ENCODE measurements at regions not wholly inside any gene's neighbourhood (a gene's known extent, or its start where the extent isn't known, plus 50 kb on each side); places are given as distances from the start of the nearest gene placed in this dataset.

DNA sequence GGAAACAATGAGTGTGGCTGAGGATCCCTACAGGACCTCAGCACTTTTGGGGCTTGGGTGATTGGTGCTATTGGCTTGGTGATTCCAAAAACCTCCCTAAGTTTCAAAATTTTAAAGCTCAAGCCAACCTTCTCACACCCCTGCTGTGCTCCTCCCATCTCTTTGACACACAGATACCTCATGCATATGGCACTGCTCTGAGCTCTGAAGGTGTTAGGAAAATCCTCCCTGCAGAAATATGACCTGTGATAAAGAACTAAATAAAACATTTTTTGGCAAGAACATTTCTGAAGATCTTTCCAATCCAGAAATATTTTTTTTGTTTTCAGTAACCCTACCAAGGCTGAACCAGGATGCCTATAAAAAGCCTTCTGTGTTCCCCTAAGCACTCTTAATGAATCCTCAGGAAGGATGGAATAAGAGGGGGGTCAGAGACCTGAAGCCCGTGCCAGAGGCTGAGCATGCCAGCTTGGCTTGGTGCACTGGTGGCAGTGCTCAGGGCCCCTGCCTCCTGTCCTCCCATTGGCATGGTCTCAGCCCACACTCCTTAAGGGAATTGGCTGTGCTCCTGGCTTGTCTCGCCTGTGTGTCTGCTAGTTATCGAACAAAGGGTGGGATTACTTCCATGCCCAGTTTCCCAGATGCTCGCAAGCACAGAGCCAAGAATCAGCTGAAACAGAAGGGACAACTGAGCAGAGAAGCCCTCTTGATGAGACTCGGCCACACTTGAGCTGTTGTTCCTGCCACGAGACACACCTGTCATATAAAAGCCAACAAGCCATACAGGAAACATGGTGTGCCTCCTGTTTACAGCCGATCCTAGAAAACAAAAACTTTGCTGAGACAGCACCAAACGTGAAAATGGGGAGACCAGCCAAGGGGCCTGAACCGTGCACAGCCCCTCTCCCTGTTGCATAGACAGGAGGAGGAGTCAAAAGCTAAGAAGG lies 132.7 kb upstream of the EEA1 start:
- DNase-seq (peak; percentile 60 to 76), ATAC-seq (peak; percentile 74 to 97 (median 86))
- WGBS, 2 donors: 15 to 18% methylated on average over 9 of the region's 9 CpGs
- Histone ChIP-seq H3K36me3 (no peaks in the 10 kb centered on the region), H3K4me1 (peaks cover 14 to 36% (median 26%) of the 10 kb centered on the region in 9 donors), H3K27me3 (no peaks in the 10 kb centered on the region), H3K27ac (peak overlapping the region; percentile 61 to 88 (median 78)), H3K4me3 (peak overlapping the region in 4 of 10 donors; percentile 4 to 13 (median 9)), H3K9me3 (no peaks in the 10 kb centered on the region)
- intact Hi-C loops (cut with DNase I): loop anchor here in 4 of 10 donors (1.0 to 5.0 kb wide), 7 partner anchors 33 to 73 kb away; no protein-coding TSS in a partner anchor
- TF ChIP-seq, protein P1, sequence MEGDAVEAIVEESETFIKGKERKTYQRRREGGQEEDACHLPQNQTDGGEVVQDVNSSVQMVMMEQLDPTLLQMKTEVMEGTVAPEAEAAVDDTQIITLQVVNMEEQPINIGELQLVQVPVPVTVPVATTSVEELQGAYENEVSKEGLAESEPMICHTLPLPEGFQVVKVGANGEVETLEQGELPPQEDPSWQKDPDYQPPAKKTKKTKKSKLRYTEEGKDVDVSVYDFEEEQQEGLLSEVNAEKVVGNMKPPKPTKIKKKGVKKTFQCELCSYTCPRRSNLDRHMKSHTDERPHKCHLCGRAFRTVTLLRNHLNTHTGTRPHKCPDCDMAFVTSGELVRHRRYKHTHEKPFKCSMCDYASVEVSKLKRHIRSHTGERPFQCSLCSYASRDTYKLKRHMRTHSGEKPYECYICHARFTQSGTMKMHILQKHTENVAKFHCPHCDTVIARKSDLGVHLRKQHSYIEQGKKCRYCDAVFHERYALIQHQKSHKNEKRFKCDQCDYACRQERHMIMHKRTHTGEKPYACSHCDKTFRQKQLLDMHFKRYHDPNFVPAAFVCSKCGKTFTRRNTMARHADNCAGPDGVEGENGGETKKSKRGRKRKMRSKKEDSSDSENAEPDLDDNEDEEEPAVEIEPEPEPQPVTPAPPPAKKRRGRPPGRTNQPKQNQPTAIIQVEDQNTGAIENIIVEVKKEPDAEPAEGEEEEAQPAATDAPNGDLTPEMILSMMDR (IDR thresholded peaks at IDR 0.05): no peak

DNA sequence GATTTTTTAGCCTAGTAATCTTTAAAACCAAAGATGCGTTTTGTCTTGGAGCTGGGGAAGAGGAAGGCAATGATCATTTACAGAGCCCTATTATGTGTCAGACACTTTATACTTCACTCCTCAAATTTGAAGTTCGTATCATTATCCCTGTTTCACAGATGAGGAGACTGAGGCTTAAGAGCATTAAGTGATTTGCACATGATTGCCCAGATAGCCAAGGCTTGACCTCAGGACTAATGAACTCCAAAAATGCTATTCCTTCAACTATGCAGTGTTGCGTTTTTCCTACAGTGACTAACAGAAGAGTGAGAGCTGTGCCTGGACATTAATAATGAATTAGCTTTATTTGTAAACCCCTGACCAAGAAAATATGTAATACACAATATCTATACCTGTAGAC lies 136.8 kb upstream of the EEA1 start:
- intact Hi-C loops (cut with DNase I): no loop called here
- WGBS, 2 donors: 89 to 92% methylated on average over 3 of the region's 3 CpGs
- H3K9me3 ChIP-seq: no peaks in the 10 kb centered on the region

DNA sequence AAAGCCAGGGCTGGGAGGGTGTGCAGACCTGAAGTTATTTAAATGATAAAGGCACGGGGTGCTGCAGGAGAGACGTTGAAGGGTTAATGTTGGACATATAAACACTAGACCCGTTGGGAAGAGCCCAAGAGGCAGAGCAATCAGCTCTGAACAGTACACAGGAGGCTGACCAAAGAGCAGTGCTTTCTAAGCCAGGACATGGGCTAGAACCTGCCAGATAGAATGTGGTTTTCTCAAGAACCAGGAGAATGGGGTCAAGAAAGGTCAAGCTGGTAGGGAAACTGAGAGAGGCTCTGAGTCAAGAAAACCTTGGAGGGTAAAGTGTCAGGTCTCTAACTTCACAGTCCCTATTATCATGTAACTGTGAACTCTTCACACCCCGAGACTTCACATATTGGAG lies 143.2 kb upstream of the EEA1 start:
- 67 to 70% methylated on average over 4 of the region's 4 CpGs for WGBS, 2 donors
- Histone ChIP-seq H3K27me3 (no peaks in the 10 kb centered on the region), H3K9me3 (no peaks in the 10 kb centered on the region), H3K4me3 (no peak overlapping the region), H3K4me1 (no peaks in the 10 kb centered on the region), H3K27ac (no peak overlapping the region), H3K36me3 (no peaks in the 10 kb centered on the region)
- ATAC-seq: no peak
- no peak for DNase-seq
- intact Hi-C loops (cut with DNase I): no loop called here
- TF ChIP-seq, protein P1 (IDR thresholded peaks at IDR 0.05): no peak

More for the DNA sequence above, 136.8 kb upstream of the EEA1 start:
- no peak overlapping the region for H3K27ac ChIP-seq
- H3K36me3 ChIP-seq: no peaks in the 10 kb centered on the region
- H3K27me3 ChIP-seq: no peaks in the 10 kb centered on the region
- TF ChIP-seq, protein P1 (IDR thresholded peaks at IDR 0.05): no peak
- no peak overlapping the region for H3K4me3 ChIP-seq
- DNase-seq: no peak
- peaks cover 14 to 18% (median 16%) of the 10 kb centered on the region in 9 donors for H3K4me1 ChIP-seq
- no peak for ATAC-seq

DNA sequence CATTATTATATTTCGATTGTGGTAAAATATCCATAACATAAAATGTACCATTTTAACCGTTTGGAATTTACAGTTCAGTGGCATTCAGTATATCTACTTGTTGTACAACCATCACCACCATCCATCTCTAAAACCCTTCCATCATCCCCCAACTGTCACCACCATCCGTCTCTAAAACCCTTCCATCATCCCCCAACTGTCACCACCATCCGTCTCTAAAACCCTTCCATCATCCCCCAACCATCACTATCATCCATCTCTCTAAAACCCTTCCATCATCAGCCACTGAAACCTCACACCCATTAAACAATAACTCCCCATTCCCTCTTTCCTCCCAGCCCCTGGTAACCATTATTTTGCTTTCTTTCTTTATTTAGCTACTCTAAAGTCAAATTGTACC lies 144.2 kb upstream of the EEA1 start:
- intact Hi-C loops (cut with DNase I): no loop called here
- DNase-seq (no peak), ATAC-seq (no peak)
- no peaks in the 10 kb centered on the region for H3K27me3 ChIP-seq
- no peaks in the 10 kb centered on the region for H3K4me1 ChIP-seq
- WGBS, 2 donors: 81% methylated on average over 4 of the region's 4 CpGs
- no peaks in the 10 kb centered on the region for H3K36me3 ChIP-seq
- no peaks in the 10 kb centered on the region for H3K9me3 ChIP-seq
- no peak overlapping the region for H3K4me3 ChIP-seq
- TF ChIP-seq, protein P1 (IDR thresholded peaks at IDR 0.05): no peak
- no peak overlapping the region for H3K27ac ChIP-seq

Data from heart right ventricle (tissue), 16 donors.